Activated naive CD4-positive, alpha-beta T cell treated with anti-CD3 and anti-CD28 coated beads, Interleukin-2, amount 50 U/mL, for 24 hours (primary cell): ENCODE measurements at regions not wholly inside any gene's neighbourhood (a gene's known extent, or its start where the extent isn't known, plus 50 kb on each side); places are given as distances from the start of the nearest gene placed in this dataset.
"Not testable (repeated sequence)": the region's sequence is repeated elsewhere in the genome, so short reads cannot be mapped to it uniquely, and the experiment has no call there.

Experiments
- H3K27ac Mint-ChIP-seq: one replicate; pipeline ENCODE4 v1.8.0; 2021; ENCODE audit warnings: mild to moderate bottlenecking, mixed read lengths
- H3K27me3 Mint-ChIP-seq: one replicate; pipeline ENCODE4 v1.8.0; 2021; ENCODE audit warnings: mixed read lengths
- H3K36me3 Mint-ChIP-seq: one replicate; pipeline ENCODE4 v1.8.0; 2021; ENCODE audit warnings: mixed read lengths
- H3K4me1 Mint-ChIP-seq: one replicate; pipeline ENCODE4 v1.8.0; 2021; ENCODE audit warnings: mixed read lengths
- H3K4me3 Mint-ChIP-seq: one replicate; pipeline ENCODE4 v1.8.0; 2021; ENCODE audit warnings: mild to moderate bottlenecking, mixed read lengths
- H3K9me3 Mint-ChIP-seq: one replicate; pipeline ENCODE4 v1.8.0; 2021; ENCODE audit warnings: mixed read lengths

- Mint-ChIP-seq H3K4me3 (no peak overlapping the region), H3K36me3 (no peaks in the 10 kb centered on the region), H3K27me3 (no peaks in the 10 kb centered on the region), H3K27ac (no peak overlapping the region), H3K9me3 (peaks cover 11% of the 10 kb centered on the region), H3K4me1 (no peaks in the 10 kb centered on the region)
These were observed 811.3 kb downstream of the DHX35 start for GRCh38 chr20:39773380-39774000.

GRCh38 chr20:39767352-39767751, 805.2 kb downstream of the DHX35 start:
- no peaks in the 10 kb centered on the region for H3K4me1 Mint-ChIP-seq
- no peaks in the 10 kb centered on the region for H3K27me3 Mint-ChIP-seq
- H3K4me3 Mint-ChIP-seq = no peak overlapping the region
- no peaks in the 10 kb centered on the region for H3K36me3 Mint-ChIP-seq
- H3K9me3 Mint-ChIP-seq = peaks cover 22% of the 10 kb centered on the region
- H3K27ac Mint-ChIP-seq = no peak overlapping the region

- Mint-ChIP-seq H3K4me1 (no peaks in the 10 kb centered on the region), H3K27me3 (no peaks in the 10 kb centered on the region)
These were observed 804.2 kb downstream of the DHX35 start for GRCh38 chr20:39766333-39766732.

GRCh38 chr20:39762716-39763115, 800.6 kb downstream of the DHX35 start:
- peaks cover 9% of the 10 kb centered on the region for H3K9me3 Mint-ChIP-seq
- no peaks in the 10 kb centered on the region for H3K36me3 Mint-ChIP-seq
- H3K4me1 Mint-ChIP-seq = no peaks in the 10 kb centered on the region
- no peaks in the 10 kb centered on the region for H3K27me3 Mint-ChIP-seq
- H3K27ac Mint-ChIP-seq = no peak overlapping the region
- H3K4me3 Mint-ChIP-seq = no peak overlapping the region

More at GRCh38 chr20:39766333-39766732, 804.2 kb downstream of the DHX35 start:
- no peaks in the 10 kb centered on the region for H3K36me3 Mint-ChIP-seq
- no peak overlapping the region for H3K4me3 Mint-ChIP-seq
- H3K27ac Mint-ChIP-seq = no peak overlapping the region
- peaks cover 16% of the 10 kb centered on the region for H3K9me3 Mint-ChIP-seq

- no peak overlapping the region for H3K27ac Mint-ChIP-seq
- no peak overlapping the region for H3K4me3 Mint-ChIP-seq
- no peaks in the 10 kb centered on the region for H3K27me3 Mint-ChIP-seq
- no peaks in the 10 kb centered on the region for H3K4me1 Mint-ChIP-seq
- peaks cover 4% of the 10 kb centered on the region for H3K9me3 Mint-ChIP-seq
- no peaks in the 10 kb centered on the region for H3K36me3 Mint-ChIP-seq
These were observed 796.7 kb downstream of the DHX35 start for GRCh38 chr20:39758876-39759275.

- H3K27me3 Mint-ChIP-seq = no peaks in the 10 kb centered on the region
- no peaks in the 10 kb centered on the region for H3K4me1 Mint-ChIP-seq
- no peaks in the 10 kb centered on the region for H3K36me3 Mint-ChIP-seq
- H3K4me3 Mint-ChIP-seq = no peak overlapping the region
- H3K27ac Mint-ChIP-seq = no peak overlapping the region
- peaks cover 4% of the 10 kb centered on the region for H3K9me3 Mint-ChIP-seq
These were observed 794.7 kb downstream of the DHX35 start for GRCh38 chr20:39756828-39757227.

GRCh38 chr20:39756369-39756768, 794.2 kb downstream of the DHX35 start:
- peaks cover 8% of the 10 kb centered on the region for H3K9me3 Mint-ChIP-seq
- H3K27me3 Mint-ChIP-seq = no peaks in the 10 kb centered on the region
- no peak overlapping the region for H3K27ac Mint-ChIP-seq
- no peaks in the 10 kb centered on the region for H3K4me1 Mint-ChIP-seq
- H3K36me3 Mint-ChIP-seq = no peaks in the 10 kb centered on the region
- H3K4me3 Mint-ChIP-seq = no peak overlapping the region

- H3K27me3 Mint-ChIP-seq = no peaks in the 10 kb centered on the region
- no peaks in the 10 kb centered on the region for H3K4me1 Mint-ChIP-seq
- H3K36me3 Mint-ChIP-seq = no peaks in the 10 kb centered on the region
- peaks cover 28% of the 10 kb centered on the region for H3K9me3 Mint-ChIP-seq
- H3K4me3 Mint-ChIP-seq = no peak overlapping the region
- H3K27ac Mint-ChIP-seq = no peak overlapping the region
These were observed 790.2 kb downstream of the DHX35 start for GRCh38 chr20:39752262-39752876.

GRCh38 chr20:39751557-39752137, 789.5 kb downstream of the DHX35 start:
- Mint-ChIP-seq H3K9me3 (peaks cover 28% of the 10 kb centered on the region), H3K4me3 (no peak overlapping the region), H3K27me3 (no peaks in the 10 kb centered on the region), H3K36me3 (no peaks in the 10 kb centered on the region), H3K4me1 (no peaks in the 10 kb centered on the region), H3K27ac (no peak overlapping the region)

- Mint-ChIP-seq H3K4me1 (no peaks in the 10 kb centered on the region), H3K27me3 (no peaks in the 10 kb centered on the region), H3K36me3 (no peaks in the 10 kb centered on the region), H3K9me3 (peaks cover 18% of the 10 kb centered on the region), H3K27ac (no peak overlapping the region), H3K4me3 (no peak overlapping the region)
These were observed 783.2 kb downstream of the DHX35 start for GRCh38 chr20:39745380-39745779.

- no peaks in the 10 kb centered on the region for H3K27me3 Mint-ChIP-seq
- no peaks in the 10 kb centered on the region for H3K4me1 Mint-ChIP-seq
- H3K9me3 Mint-ChIP-seq = peaks cover under 1% of the 10 kb centered on the region
- H3K4me3 Mint-ChIP-seq = no peak overlapping the region
- H3K36me3 Mint-ChIP-seq = no peaks in the 10 kb centered on the region
- H3K27ac Mint-ChIP-seq = no peak overlapping the region
These were observed 776.5 kb downstream of the DHX35 start for GRCh38 chr20:39738651-39739050.

GRCh38 chr20:39736434-39737327, 774.5 kb downstream of the DHX35 start:
- Mint-ChIP-seq H3K27me3 (no peaks in the 10 kb centered on the region), H3K36me3 (no peaks in the 10 kb centered on the region), H3K9me3 (peaks cover 7% of the 10 kb centered on the region), H3K27ac (no peak overlapping the region), H3K4me1 (no peaks in the 10 kb centered on the region), H3K4me3 (no peak overlapping the region)

GRCh38 chr20:39725513-39725912, 763.4 kb downstream of the DHX35 start:
- not testable (repeated sequence) for H3K27me3 Mint-ChIP-seq, H3K27ac Mint-ChIP-seq

GRCh38 chr20:39719293-39719692, 757.1 kb downstream of the DHX35 start:
- H3K36me3 Mint-ChIP-seq = no peaks in the 10 kb centered on the region
- no peak overlapping the region for H3K27ac Mint-ChIP-seq
- H3K4me3 Mint-ChIP-seq = no peak overlapping the region

More at GRCh38 chr20:39725513-39725912, 763.4 kb downstream of the DHX35 start:
- H3K4me1 Mint-ChIP-seq, H3K36me3 Mint-ChIP-seq, H3K4me3 Mint-ChIP-seq: not testable (repeated sequence)
- H3K9me3 Mint-ChIP-seq = peaks cover 27% of the 10 kb centered on the region

GRCh38 chr20:39717936-39718335, 755.8 kb downstream of the DHX35 start:
- Mint-ChIP-seq H3K27me3 (no peaks in the 10 kb centered on the region), H3K36me3 (no peaks in the 10 kb centered on the region), H3K4me1 (no peaks in the 10 kb centered on the region), H3K4me3 (no peak overlapping the region), H3K27ac (no peak overlapping the region), H3K9me3 (peaks cover 5% of the 10 kb centered on the region)

More at GRCh38 chr20:39719293-39719692, 757.1 kb downstream of the DHX35 start:
- Mint-ChIP-seq H3K27me3 (no peaks in the 10 kb centered on the region), H3K9me3 (peaks cover 5% of the 10 kb centered on the region), H3K4me1 (no peaks in the 10 kb centered on the region)
